NCI-H2081 (cell line): ENCODE measurements at regions not wholly inside any gene's neighbourhood (a gene's known extent, or its start where the extent isn't known, plus 50 kb on each side); places are given as distances from the start of the nearest gene placed in this dataset.

Source experiments
- DNase-seq, 2 experiments: peaks; one replicate each; lab custom pipeline; 2025; lab: John Stamatoyannopoulos, UW

GRCh38 chr16:8519179-8519578 is 71.1 kb downstream of the TMEM114 start:
- DNase-seq = no peak

GRCh38 chr16:8517280-8517679 is 73.0 kb downstream of the TMEM114 start:
- DNase-seq = no peak

- DNase-seq = no peak
Observed at GRCh38 chr16:8516471-8516870, 73.8 kb downstream of the TMEM114 start.

GRCh38 chr16:8512941-8513624 is 77.2 kb downstream of the TMEM114 start:
- DNase-seq = no peak

- no peak for DNase-seq
Observed at GRCh38 chr16:8511464-8511863, 78.8 kb downstream of the TMEM114 start.

- DNase-seq = no peak
Observed at GRCh38 chr16:8510160-8510559, 80.2 kb downstream of the TMEM114 start.

- DNase-seq = no peak
Observed at GRCh38 chr16:8505327-8505991, 84.9 kb downstream of the TMEM114 start.

GRCh38 chr16:8502446-8502845 is 87.9 kb downstream of the TMEM114 start:
- DNase-seq = no peak

GRCh38 chr16:8500351-8500750 is 90.0 kb downstream of the TMEM114 start:
- DNase-seq = no peak

- DNase-seq = no peak
Observed at GRCh38 chr16:8496364-8496763, 93.9 kb downstream of the TMEM114 start.

- DNase-seq = no peak
Observed at GRCh38 chr16:8493972-8494371, 96.3 kb downstream of the TMEM114 start.

GRCh38 chr16:8492690-8493089 is 97.6 kb downstream of the TMEM114 start:
- DNase-seq = no peak

- DNase-seq = no peak
Observed at GRCh38 chr16:8489580-8489979, 100.7 kb downstream of the TMEM114 start.

- DNase-seq = no peak
Observed at GRCh38 chr16:8486985-8487384, 103.3 kb downstream of the TMEM114 start.

- DNase-seq = no peak
Observed at GRCh38 chr16:8483396-8483795, 106.9 kb downstream of the TMEM114 start.

- no peak for DNase-seq
Observed at GRCh38 chr16:8481810-8482209, 108.5 kb downstream of the TMEM114 start.

- DNase-seq = no peak
Observed at GRCh38 chr16:8476824-8477223, 113.5 kb downstream of the TMEM114 start.

- DNase-seq = no peak
Observed at GRCh38 chr16:8474587-8474986, 115.7 kb downstream of the TMEM114 start.

- DNase-seq = no peak
Observed at GRCh38 chr16:8469102-8469778, 121.1 kb downstream of the TMEM114 start.

GRCh38 chr16:8464979-8465378 is 125.3 kb downstream of the TMEM114 start:
- no peak for DNase-seq

GRCh38 chr16:8459085-8459733 is 131.1 kb downstream of the TMEM114 start:
- no peak for DNase-seq

GRCh38 chr16:8458481-8459046 is 131.7 kb downstream of the TMEM114 start:
- DNase-seq = no peak
